ENCODE measurements at regions not wholly inside any gene's neighbourhood (a gene's known extent, or its start where the extent isn't known, plus 50 kb on each side); places are given as distances from the start of the nearest gene placed in this dataset.

DNA sequence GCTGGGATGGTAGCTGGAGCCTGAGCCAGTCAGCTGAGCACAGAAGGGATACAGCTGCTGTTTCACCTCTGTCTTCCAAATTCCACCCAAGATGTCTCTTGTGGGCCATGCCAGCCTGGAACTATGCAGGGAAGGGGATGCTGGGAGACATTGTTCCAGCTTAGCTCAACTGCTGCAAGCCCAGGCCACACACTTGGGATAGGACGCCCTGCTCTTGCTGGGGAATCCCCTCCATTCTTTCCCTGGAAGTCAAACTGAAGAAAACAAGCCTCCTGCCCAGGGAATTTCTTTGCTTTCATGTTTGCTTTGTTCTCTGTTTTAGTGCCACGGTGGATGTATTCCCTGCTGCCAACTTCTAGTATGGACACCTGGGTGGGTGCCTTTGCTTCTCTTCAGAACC lies 55.2 kb upstream of the CDK13 start:
- TF ChIP-seq, protein P1, sequence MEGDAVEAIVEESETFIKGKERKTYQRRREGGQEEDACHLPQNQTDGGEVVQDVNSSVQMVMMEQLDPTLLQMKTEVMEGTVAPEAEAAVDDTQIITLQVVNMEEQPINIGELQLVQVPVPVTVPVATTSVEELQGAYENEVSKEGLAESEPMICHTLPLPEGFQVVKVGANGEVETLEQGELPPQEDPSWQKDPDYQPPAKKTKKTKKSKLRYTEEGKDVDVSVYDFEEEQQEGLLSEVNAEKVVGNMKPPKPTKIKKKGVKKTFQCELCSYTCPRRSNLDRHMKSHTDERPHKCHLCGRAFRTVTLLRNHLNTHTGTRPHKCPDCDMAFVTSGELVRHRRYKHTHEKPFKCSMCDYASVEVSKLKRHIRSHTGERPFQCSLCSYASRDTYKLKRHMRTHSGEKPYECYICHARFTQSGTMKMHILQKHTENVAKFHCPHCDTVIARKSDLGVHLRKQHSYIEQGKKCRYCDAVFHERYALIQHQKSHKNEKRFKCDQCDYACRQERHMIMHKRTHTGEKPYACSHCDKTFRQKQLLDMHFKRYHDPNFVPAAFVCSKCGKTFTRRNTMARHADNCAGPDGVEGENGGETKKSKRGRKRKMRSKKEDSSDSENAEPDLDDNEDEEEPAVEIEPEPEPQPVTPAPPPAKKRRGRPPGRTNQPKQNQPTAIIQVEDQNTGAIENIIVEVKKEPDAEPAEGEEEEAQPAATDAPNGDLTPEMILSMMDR (IDR thresholded peaks at IDR 0.05; ENCODE audit: insufficient read depth, low read length), result no peak
- TF ChIP-seq, protein P2, sequence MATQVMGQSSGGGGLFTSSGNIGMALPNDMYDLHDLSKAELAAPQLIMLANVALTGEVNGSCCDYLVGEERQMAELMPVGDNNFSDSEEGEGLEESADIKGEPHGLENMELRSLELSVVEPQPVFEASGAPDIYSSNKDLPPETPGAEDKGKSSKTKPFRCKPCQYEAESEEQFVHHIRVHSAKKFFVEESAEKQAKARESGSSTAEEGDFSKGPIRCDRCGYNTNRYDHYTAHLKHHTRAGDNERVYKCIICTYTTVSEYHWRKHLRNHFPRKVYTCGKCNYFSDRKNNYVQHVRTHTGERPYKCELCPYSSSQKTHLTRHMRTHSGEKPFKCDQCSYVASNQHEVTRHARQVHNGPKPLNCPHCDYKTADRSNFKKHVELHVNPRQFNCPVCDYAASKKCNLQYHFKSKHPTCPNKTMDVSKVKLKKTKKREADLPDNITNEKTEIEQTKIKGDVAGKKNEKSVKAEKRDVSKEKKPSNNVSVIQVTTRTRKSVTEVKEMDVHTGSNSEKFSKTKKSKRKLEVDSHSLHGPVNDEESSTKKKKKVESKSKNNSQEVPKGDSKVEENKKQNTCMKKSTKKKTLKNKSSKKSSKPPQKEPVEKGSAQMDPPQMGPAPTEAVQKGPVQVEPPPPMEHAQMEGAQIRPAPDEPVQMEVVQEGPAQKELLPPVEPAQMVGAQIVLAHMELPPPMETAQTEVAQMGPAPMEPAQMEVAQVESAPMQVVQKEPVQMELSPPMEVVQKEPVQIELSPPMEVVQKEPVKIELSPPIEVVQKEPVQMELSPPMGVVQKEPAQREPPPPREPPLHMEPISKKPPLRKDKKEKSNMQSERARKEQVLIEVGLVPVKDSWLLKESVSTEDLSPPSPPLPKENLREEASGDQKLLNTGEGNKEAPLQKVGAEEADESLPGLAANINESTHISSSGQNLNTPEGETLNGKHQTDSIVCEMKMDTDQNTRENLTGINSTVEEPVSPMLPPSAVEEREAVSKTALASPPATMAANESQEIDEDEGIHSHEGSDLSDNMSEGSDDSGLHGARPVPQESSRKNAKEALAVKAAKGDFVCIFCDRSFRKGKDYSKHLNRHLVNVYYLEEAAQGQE (IDR thresholded peaks at IDR 0.05; ENCODE audit: insufficient replicate concordance, low read depth), result no peak

All from HL-60 (cell line).